Spleen (tissue), 7 donors: ENCODE measurements at regions not wholly inside any gene's neighbourhood (a gene's known extent, or its start where the extent isn't known, plus 50 kb on each side); places are given as distances from the start of the nearest gene placed in this dataset.

Experiments used
- POLR2A ChIP-seq, 3 donors: fragments of 450-650 bp; IDR thresholded peaks; one replicate each; pipeline ENCODE4 v1.5.1; 2017; ENCODE audit warnings: antibody characterized with exemption in 3 of 3, mild to moderate bottlenecking in 1 of 3
- TF ChIP-seq, protein P1 (sequence below), 11 experiments: fragments of 200-600 bp in 7 of 11; fragments of 450-650 bp in 4 of 11; sonication (generic) in 4 of 11; IDR thresholded peaks in 8 of 11; conservative IDR thresholded peaks in 3 of 11; 1 replicate in 7 of 11; 2 replicates in 4 of 11; pipeline versions ENCODE4 v1.4.0 to v1.8.0; 2016 to 2021; ENCODE audit warnings: antibody characterized with exemption in 11 of 11, inconsistent platforms in 4 of 11, mild to moderate bottlenecking in 1 of 11
- donor health status: DM: no; HTN: no; CAD: no; lungs with moderate emphysema.
- donor health status: DM: no; HTN: no; CAD: no.
- donor health status: DM: no; HTN: no; CAD: no.

DNA sequence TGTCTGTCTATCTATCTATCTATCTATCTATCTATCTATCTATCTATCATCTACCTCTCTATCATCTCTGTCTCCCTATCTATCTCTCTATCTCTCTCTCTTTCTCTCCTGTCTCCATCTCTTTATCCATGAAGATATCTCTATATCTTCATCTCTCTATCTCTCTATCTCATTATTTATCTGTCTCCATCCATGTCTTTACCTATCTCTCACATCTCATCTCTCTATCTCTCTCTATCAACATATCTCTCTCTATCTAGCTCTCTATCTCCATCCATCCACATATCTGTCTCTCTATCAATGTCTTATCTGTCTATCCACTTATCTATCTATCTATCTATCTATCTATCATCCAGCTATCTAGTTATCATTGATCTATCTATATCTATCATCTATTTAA is 292.1 kb upstream of the IRX2 start:
- TF ChIP-seq, protein P1, sequence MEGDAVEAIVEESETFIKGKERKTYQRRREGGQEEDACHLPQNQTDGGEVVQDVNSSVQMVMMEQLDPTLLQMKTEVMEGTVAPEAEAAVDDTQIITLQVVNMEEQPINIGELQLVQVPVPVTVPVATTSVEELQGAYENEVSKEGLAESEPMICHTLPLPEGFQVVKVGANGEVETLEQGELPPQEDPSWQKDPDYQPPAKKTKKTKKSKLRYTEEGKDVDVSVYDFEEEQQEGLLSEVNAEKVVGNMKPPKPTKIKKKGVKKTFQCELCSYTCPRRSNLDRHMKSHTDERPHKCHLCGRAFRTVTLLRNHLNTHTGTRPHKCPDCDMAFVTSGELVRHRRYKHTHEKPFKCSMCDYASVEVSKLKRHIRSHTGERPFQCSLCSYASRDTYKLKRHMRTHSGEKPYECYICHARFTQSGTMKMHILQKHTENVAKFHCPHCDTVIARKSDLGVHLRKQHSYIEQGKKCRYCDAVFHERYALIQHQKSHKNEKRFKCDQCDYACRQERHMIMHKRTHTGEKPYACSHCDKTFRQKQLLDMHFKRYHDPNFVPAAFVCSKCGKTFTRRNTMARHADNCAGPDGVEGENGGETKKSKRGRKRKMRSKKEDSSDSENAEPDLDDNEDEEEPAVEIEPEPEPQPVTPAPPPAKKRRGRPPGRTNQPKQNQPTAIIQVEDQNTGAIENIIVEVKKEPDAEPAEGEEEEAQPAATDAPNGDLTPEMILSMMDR (IDR thresholded peaks at IDR 0.05 in 8 of 11, conservative IDR thresholded peaks at IDR 0.05 in 3 of 11) = no peak
- TF ChIP-seq POLR2A (IDR thresholded peaks at IDR 0.05) = no peak
